ENCODE measurements at regions not wholly inside any gene's neighbourhood (a gene's known extent, or its start where the extent isn't known, plus 50 kb on each side); places are given as distances from the start of the nearest gene placed in this dataset.

DNA sequence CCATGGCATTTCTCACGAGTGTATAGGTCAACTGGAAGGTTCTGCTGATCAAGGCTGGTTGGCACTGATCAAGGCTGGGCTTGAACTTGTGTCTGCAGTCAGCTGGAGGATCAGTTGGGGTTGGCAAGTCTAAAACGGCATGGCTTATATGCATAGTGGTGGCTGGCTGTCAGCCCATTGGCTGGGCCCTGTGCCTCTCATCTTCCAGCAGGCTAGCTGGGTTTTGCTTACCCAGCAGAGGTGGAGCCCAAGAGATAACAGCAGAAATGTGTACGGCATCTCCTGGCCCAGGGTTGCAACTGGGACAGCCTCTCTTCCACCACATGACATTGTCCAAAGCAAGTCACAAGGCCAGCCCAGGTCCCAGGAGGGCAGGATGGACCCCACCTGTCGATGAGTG, 158.2 kb downstream of the BMP7 start:
- H3K4me1 ChIP-seq (ENCODE audit: insufficient read depth, low read length): no peaks in the 10 kb centered on the region
- no peak overlapping the region for H2BK12ac ChIP-seq (ENCODE audit: insufficient read length, low read depth, low read length)
- no peak overlapping the region for H4K91ac ChIP-seq (ENCODE audit: insufficient read length, low read depth, low read length)
- H4K8ac ChIP-seq (replicated peaks; ENCODE audit: insufficient read length, low read depth, low read length): no peak overlapping the region
- H2AFZ ChIP-seq (ENCODE audit: low read length): no peak overlapping the region
- Mint-ChIP-seq H3K4me3 (no peak overlapping the region), H3K27ac (no peak overlapping the region), H3K36me3 (ENCODE audit: insufficient read depth in 1 of 3, low read depth in 3 of 3) (no peaks in the 10 kb centered on the region; a peak in 1 of 7 replicates), H3K4me1 (peaks cover 4 to 6% of the 10 kb centered on the region in 2 experiments), H3K9me3 (no peaks in the 10 kb centered on the region), H3K27me3 (ENCODE audit: low read depth) (peaks cover 30% of the 10 kb centered on the region)
- H3K23me2 ChIP-seq (ENCODE audit: insufficient read length, low read depth, low read length, poor library complexity, severe bottlenecking): no peaks in the 10 kb centered on the region
- H3K4ac ChIP-seq (ENCODE audit: low read depth, low read length): no peak overlapping the region
- no peaks in the 10 kb centered on the region for H3K27me3 ChIP-seq (ENCODE audit: insufficient read depth, low read length)
- H3K9me3 ChIP-seq (ENCODE audit: control insufficient read depth, low read depth, low read length): no peaks in the 10 kb centered on the region
- H4K20me1 ChIP-seq (ENCODE audit: control insufficient read depth, insufficient read depth, insufficient read length): no peaks in the 10 kb centered on the region
- H3K27ac ChIP-seq (ENCODE audit: insufficient read length, low read depth, low read length): no peak overlapping the region
- H3K18ac ChIP-seq (ENCODE audit: insufficient read length, low read depth, low read length): no peak overlapping the region
- H2BK15ac ChIP-seq (ENCODE audit: low read depth, low read length): no peak overlapping the region
- TF ChIP-seq, protein P1, sequence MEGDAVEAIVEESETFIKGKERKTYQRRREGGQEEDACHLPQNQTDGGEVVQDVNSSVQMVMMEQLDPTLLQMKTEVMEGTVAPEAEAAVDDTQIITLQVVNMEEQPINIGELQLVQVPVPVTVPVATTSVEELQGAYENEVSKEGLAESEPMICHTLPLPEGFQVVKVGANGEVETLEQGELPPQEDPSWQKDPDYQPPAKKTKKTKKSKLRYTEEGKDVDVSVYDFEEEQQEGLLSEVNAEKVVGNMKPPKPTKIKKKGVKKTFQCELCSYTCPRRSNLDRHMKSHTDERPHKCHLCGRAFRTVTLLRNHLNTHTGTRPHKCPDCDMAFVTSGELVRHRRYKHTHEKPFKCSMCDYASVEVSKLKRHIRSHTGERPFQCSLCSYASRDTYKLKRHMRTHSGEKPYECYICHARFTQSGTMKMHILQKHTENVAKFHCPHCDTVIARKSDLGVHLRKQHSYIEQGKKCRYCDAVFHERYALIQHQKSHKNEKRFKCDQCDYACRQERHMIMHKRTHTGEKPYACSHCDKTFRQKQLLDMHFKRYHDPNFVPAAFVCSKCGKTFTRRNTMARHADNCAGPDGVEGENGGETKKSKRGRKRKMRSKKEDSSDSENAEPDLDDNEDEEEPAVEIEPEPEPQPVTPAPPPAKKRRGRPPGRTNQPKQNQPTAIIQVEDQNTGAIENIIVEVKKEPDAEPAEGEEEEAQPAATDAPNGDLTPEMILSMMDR (conservative IDR thresholded peaks at IDR 0.05): no peak
- H3K14ac ChIP-seq (ENCODE audit: insufficient read depth, low read length): no peak overlapping the region
- H2AK5ac ChIP-seq (ENCODE audit: insufficient read length, low read length): no peak overlapping the region
- H3K79me2 ChIP-seq (ENCODE audit: insufficient read depth, low read length): no peaks in the 10 kb centered on the region
- H2BK120ac ChIP-seq (ENCODE audit: low read depth, low read length, poor library complexity, severe bottlenecking): no peak overlapping the region
- H3T11ph ChIP-seq (ENCODE audit: low read length): no peak overlapping the region
- H3K23ac ChIP-seq (ENCODE audit: insufficient read length, low read depth, low read length): no peak overlapping the region
- no CpG with 5 or more reads among the region's 4 CpGs for WGBS (ENCODE audit: extremely low coverage, insufficient read length, low lambda C conversion rate)
- H3K9ac ChIP-seq (ENCODE audit: extremely low read depth, insufficient read length, low read length): no peak overlapping the region
- H2BK5ac ChIP-seq (ENCODE audit: insufficient read length, low read length): no peak overlapping the region
- H3K4me2 ChIP-seq (ENCODE audit: insufficient read depth, insufficient read length, low read length): no peak overlapping the region
- no peak overlapping the region for H2BK20ac ChIP-seq (ENCODE audit: low read depth, low read length, poor library complexity, severe bottlenecking)
- H4K5ac ChIP-seq (ENCODE audit: insufficient read length, low read depth, low read length): no peak overlapping the region
- no peak for DNase-seq
- H3K79me1 ChIP-seq (ENCODE audit: insufficient read depth, low read depth, low read length, poor library complexity, severe bottlenecking): no peaks in the 10 kb centered on the region
- H3K56ac ChIP-seq (ENCODE audit: insufficient read length, low read depth, low read length): no peak overlapping the region
